Mucosa of stomach (tissue), 1 donor: ENCODE measurements at regions not wholly inside any gene's neighbourhood (a gene's known extent, or its start where the extent isn't known, plus 50 kb on each side); places are given as distances from the start of the nearest gene placed in this dataset.

Source experiments
- H3K27me3 ChIP-seq: one replicate; pipeline ENCODE4 v1.7.0; 2013; ENCODE audit warnings: mild to moderate bottlenecking, low read length; ENCODE audit not compliant: control insufficient read depth, insufficient read depth
- H3K36me3 ChIP-seq: one replicate; pipeline ENCODE4 v1.7.0; 2013; ENCODE audit warnings: low read length; ENCODE audit not compliant: control insufficient read depth, insufficient read depth
- H3K4me1 ChIP-seq: one replicate; pipeline ENCODE4 v1.7.0; 2013; ENCODE audit warnings: mild to moderate bottlenecking, low read length; ENCODE audit not compliant: control insufficient read depth, insufficient read depth
- H3K4me3 ChIP-seq: one replicate; pipeline ENCODE4 v1.7.0; 2013; ENCODE audit warnings: low read length
- H3K9ac ChIP-seq: one replicate; pipeline ENCODE4 v1.7.0; 2013; ENCODE audit warnings: mild to moderate bottlenecking, low read length, moderate library complexity
- H3K9me3 ChIP-seq: one replicate; pipeline ENCODE4 v1.7.0; 2013; ENCODE audit warnings: mild to moderate bottlenecking, low read length, moderate library complexity; ENCODE audit not compliant: control insufficient read depth
- donor health status: Pancreatic carcinoma.

DNA sequence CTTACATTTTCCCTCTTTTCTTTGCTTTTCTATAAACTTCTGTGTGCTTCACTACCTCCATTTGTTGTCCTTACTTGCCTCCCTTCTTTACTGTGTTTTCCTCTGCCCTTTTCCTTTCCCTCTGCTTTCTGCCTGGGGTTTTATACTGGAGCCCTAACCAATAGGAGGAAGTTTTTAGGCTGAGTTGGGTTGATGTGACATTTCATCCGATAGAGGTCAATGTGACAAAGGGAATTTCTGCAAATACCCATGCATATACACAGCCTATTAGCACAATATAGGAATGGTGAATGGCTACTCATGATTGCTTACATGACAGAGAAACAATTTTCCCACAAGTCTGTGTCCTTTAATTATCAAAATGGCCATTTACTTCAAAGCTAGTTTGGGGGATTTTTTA, 153.0 kb upstream of the ARPP21 start:
- Histone ChIP-seq H3K9ac (no peak overlapping the region), H3K27me3 (no peaks in the 10 kb centered on the region), H3K36me3 (no peaks in the 10 kb centered on the region), H3K4me1 (no peaks in the 10 kb centered on the region), H3K4me3 (no peak overlapping the region), H3K9me3 (no peaks in the 10 kb centered on the region)

GRCh38 chr3:35487376-35487775, 151.9 kb upstream of the ARPP21 start:
- no peaks in the 10 kb centered on the region for H3K9me3 ChIP-seq

DNA sequence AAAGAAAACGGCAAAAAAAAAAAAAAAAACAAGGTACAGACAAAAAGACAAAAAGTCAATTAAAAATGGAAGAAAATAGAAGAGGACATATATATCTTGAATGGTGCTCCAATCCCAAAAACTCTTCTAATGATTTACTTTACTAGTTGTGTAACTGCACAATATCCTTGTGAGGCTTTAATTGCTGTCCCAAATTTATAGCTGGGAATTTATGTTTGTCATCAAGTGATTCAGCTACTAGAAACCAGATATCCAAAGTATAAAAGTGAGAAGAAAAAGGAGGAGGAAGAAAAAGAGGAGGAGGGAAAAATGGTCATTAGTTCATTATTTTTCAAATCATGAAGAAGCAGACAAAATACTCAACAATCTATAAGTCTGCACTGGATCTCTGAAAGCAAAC, 150.8 kb upstream of the ARPP21 start:
- H3K9ac ChIP-seq = no peak overlapping the region
- no peaks in the 10 kb centered on the region for H3K9me3 ChIP-seq
- no peaks in the 10 kb centered on the region for H3K4me1 ChIP-seq

More at GRCh38 chr3:35487376-35487775, 151.9 kb upstream of the ARPP21 start:
- Histone ChIP-seq H3K36me3 (no peaks in the 10 kb centered on the region), H3K4me1 (no peaks in the 10 kb centered on the region), H3K27me3 (no peaks in the 10 kb centered on the region), H3K9ac (no peak overlapping the region), H3K4me3 (no peak overlapping the region)

GRCh38 chr3:35492841-35493240, 146.5 kb upstream of the ARPP21 start:
- H3K4me1 ChIP-seq = no peaks in the 10 kb centered on the region
- no peaks in the 10 kb centered on the region for H3K9me3 ChIP-seq
- no peak overlapping the region for H3K9ac ChIP-seq
- H3K36me3 ChIP-seq = no peaks in the 10 kb centered on the region
- no peak overlapping the region for H3K4me3 ChIP-seq
- no peaks in the 10 kb centered on the region for H3K27me3 ChIP-seq

More for the DNA sequence above, 150.8 kb upstream of the ARPP21 start:
- Histone ChIP-seq H3K4me3 (no peak overlapping the region), H3K27me3 (no peaks in the 10 kb centered on the region), H3K36me3 (no peaks in the 10 kb centered on the region)

GRCh38 chr3:35498506-35499210, 140.7 kb upstream of the ARPP21 start:
- H3K9me3 ChIP-seq = no peaks in the 10 kb centered on the region
- H3K4me3 ChIP-seq = no peak overlapping the region
- H3K27me3 ChIP-seq = no peaks in the 10 kb centered on the region
- H3K9ac ChIP-seq = no peak overlapping the region
- H3K36me3 ChIP-seq = no peaks in the 10 kb centered on the region
- no peaks in the 10 kb centered on the region for H3K4me1 ChIP-seq

- H3K4me1 ChIP-seq = no peaks in the 10 kb centered on the region
- no peak overlapping the region for H3K9ac ChIP-seq
- H3K4me3 ChIP-seq = no peak overlapping the region
Observed at GRCh38 chr3:35500641-35501350, 138.5 kb upstream of the ARPP21 start.

GRCh38 chr3:35502699-35503098, 136.6 kb upstream of the ARPP21 start:
- Histone ChIP-seq H3K9me3 (no peaks in the 10 kb centered on the region), H3K9ac (no peak overlapping the region), H3K4me1 (no peaks in the 10 kb centered on the region), H3K4me3 (no peak overlapping the region), H3K27me3 (no peaks in the 10 kb centered on the region), H3K36me3 (no peaks in the 10 kb centered on the region)

More at GRCh38 chr3:35500641-35501350, 138.5 kb upstream of the ARPP21 start:
- no peaks in the 10 kb centered on the region for H3K36me3 ChIP-seq
- H3K9me3 ChIP-seq = no peaks in the 10 kb centered on the region
- H3K27me3 ChIP-seq = no peaks in the 10 kb centered on the region

DNA sequence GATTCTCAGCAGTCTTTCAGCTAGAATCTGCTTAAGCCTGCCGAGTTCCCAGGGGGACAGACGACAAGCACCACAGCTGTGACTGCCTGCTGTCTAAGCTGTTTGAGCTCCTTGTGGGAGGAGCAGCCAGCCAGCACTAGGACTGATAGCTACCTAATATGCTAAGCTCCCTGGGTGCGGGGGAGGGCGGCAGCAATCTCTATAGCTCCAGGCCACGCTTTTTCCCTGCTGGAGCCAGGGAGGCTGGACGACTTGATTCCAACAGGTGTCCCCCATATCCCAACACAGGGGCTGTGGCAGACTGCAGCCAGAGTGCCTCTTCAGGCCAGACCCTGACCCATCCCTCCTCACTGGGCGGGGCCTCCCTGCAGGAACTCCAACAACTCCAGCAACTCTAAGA, 134.1 kb upstream of the ARPP21 start:
- H3K4me3 ChIP-seq = no peak overlapping the region
- H3K9me3 ChIP-seq = no peaks in the 10 kb centered on the region
- H3K4me1 ChIP-seq = no peaks in the 10 kb centered on the region
- H3K9ac ChIP-seq = no peak overlapping the region
- no peaks in the 10 kb centered on the region for H3K27me3 ChIP-seq
- H3K36me3 ChIP-seq = no peaks in the 10 kb centered on the region

- Histone ChIP-seq H3K4me3 (no peak overlapping the region), H3K4me1 (no peaks in the 10 kb centered on the region), H3K36me3 (no peaks in the 10 kb centered on the region), H3K9ac (no peak overlapping the region), H3K27me3 (no peaks in the 10 kb centered on the region), H3K9me3 (no peaks in the 10 kb centered on the region)
Observed at GRCh38 chr3:35505772-35506171, 133.6 kb upstream of the ARPP21 start.

GRCh38 chr3:35519936-35520335, 119.4 kb upstream of the ARPP21 start:
- H3K4me3 ChIP-seq = no peak overlapping the region
- H3K36me3 ChIP-seq = no peaks in the 10 kb centered on the region
- H3K27me3 ChIP-seq = no peaks in the 10 kb centered on the region
- H3K4me1 ChIP-seq = no peaks in the 10 kb centered on the region
- H3K9me3 ChIP-seq = no peaks in the 10 kb centered on the region
- H3K9ac ChIP-seq = no peak overlapping the region

DNA sequence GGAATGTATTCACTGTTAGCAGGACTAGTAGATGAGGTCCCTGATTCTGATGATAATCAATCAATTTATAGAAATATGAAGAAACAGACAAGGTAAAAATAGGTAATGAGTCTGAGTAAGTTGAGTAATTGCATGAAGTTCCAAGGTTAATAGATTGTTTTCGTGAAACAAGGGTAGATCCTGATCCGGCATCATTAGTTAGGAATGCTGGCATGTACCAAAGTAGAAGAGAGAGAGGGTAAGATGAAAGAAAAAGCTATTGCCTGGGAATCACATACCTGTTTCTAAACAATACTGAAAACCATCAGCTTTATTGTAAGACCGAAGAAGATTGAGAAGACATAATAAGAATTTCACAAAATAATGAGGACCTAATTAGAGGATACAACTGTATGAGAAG, 118.1 kb upstream of the ARPP21 start:
- no peaks in the 10 kb centered on the region for H3K9me3 ChIP-seq
- no peak overlapping the region for H3K4me3 ChIP-seq
- H3K9ac ChIP-seq = no peak overlapping the region
- H3K4me1 ChIP-seq = no peaks in the 10 kb centered on the region
- no peaks in the 10 kb centered on the region for H3K27me3 ChIP-seq
- H3K36me3 ChIP-seq = no peaks in the 10 kb centered on the region

DNA sequence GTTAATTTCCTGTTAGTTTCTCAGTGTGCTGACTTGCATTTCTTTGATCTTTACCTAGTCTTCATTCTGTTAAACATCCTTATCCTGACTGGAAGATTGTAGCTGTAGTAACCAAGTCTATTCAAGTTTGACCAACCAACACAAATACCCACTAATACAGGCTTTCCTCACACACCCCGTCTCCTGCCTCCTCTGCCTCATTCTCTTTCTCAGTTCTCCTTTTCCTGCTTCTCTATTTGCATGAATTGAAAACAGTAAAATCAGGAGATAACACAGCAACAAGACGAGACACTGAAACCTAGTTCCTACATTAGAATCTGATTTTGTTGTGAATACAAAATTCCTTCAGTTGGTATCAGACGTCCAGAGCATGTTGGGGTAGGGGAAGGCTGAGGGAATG, 116.9 kb upstream of the ARPP21 start:
- no peaks in the 10 kb centered on the region for H3K4me1 ChIP-seq
- H3K27me3 ChIP-seq = no peaks in the 10 kb centered on the region
- no peak overlapping the region for H3K4me3 ChIP-seq
- no peaks in the 10 kb centered on the region for H3K36me3 ChIP-seq
- no peaks in the 10 kb centered on the region for H3K9me3 ChIP-seq
- no peak overlapping the region for H3K9ac ChIP-seq
